ENCODE measurements at regions not wholly inside any gene's neighbourhood (a gene's known extent, or its start where the extent isn't known, plus 50 kb on each side); places are given as distances from the start of the nearest gene placed in this dataset.

GRCh38 chr2:200100027-200100426 is 144.6 kb downstream of the MAIP1 start:
- TF ChIP-seq, protein P1, sequence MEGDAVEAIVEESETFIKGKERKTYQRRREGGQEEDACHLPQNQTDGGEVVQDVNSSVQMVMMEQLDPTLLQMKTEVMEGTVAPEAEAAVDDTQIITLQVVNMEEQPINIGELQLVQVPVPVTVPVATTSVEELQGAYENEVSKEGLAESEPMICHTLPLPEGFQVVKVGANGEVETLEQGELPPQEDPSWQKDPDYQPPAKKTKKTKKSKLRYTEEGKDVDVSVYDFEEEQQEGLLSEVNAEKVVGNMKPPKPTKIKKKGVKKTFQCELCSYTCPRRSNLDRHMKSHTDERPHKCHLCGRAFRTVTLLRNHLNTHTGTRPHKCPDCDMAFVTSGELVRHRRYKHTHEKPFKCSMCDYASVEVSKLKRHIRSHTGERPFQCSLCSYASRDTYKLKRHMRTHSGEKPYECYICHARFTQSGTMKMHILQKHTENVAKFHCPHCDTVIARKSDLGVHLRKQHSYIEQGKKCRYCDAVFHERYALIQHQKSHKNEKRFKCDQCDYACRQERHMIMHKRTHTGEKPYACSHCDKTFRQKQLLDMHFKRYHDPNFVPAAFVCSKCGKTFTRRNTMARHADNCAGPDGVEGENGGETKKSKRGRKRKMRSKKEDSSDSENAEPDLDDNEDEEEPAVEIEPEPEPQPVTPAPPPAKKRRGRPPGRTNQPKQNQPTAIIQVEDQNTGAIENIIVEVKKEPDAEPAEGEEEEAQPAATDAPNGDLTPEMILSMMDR (IDR thresholded peaks at IDR 0.05), result no peak
- no peak for TF ChIP-seq POLR2A (IDR thresholded peaks at IDR 0.05)
